Lung (tissue), 11 donors: ENCODE measurements at regions not wholly inside any gene's neighbourhood (a gene's known extent, or its start where the extent isn't known, plus 50 kb on each side); places are given as distances from the start of the nearest gene placed in this dataset.

Source experiments
- ATAC-seq: fragments of 200-7000 bp; cut with Tn5 transposase; one replicate; pipeline ENCODE4 v1.9.1; 2020; ENCODE audit warnings: moderate number of reproducible peaks; ENCODE audit not compliant: insufficient read depth, low FRiP score
- DNase-seq, 3 donors: peaks; one replicate each; pipeline ENCODE4 v3.0.0-alpha.2; 2013 to 2017
- H3K27ac ChIP-seq, 2 donors: one replicate each; pipeline ENCODE4 v1.5.1; 2013; ENCODE audit warnings: mild to moderate bottlenecking in 2 of 2, moderate library complexity in 2 of 2, control low read depth in 1 of 2, inconsistent platforms in 1 of 2, low read depth in 1 of 2, low read length in 1 of 2
- H3K27me3 ChIP-seq, 3 donors: one replicate each; pipeline ENCODE4 v1.5.1; 2013; ENCODE audit warnings: low read length in 2 of 3; ENCODE audit not compliant: control insufficient read depth in 3 of 3, insufficient read depth in 3 of 3
- H3K36me3 ChIP-seq, 4 donors: one replicate each; pipeline ENCODE4 v1.5.1; 2013; ENCODE audit warnings: low read length in 4 of 4, mild to moderate bottlenecking in 1 of 4, moderate library complexity in 1 of 4; ENCODE audit not compliant: control insufficient read depth in 4 of 4, insufficient read depth in 4 of 4
- H3K4me1 ChIP-seq, 5 donors: one replicate each; pipeline ENCODE4 v1.5.1; 2013; ENCODE audit warnings: low read length in 5 of 5, mild to moderate bottlenecking in 2 of 5, moderate library complexity in 1 of 5; ENCODE audit not compliant: control insufficient read depth in 5 of 5, insufficient read depth in 5 of 5
- H3K4me3 ChIP-seq: one replicate; pipeline ENCODE4 v1.5.1; 2013; ENCODE audit warnings: mild to moderate bottlenecking, control low read depth, moderate library complexity
- H3K9ac ChIP-seq, 2 donors: one replicate each; pipeline ENCODE4 v1.5.1; 2013; ENCODE audit warnings: low read length in 2 of 2, control low read depth in 1 of 2; ENCODE audit not compliant: insufficient read depth in 1 of 2
- H3K9me3 ChIP-seq, 4 donors: one replicate each; pipeline ENCODE4 v1.5.1; 2013; ENCODE audit warnings: low read length in 3 of 4, mild to moderate bottlenecking in 1 of 4, moderate library complexity in 1 of 4; ENCODE audit not compliant: control insufficient read depth in 4 of 4, insufficient read depth in 3 of 4
- WGBS, 2 donors: extraction: QIAGEN DNeasy Blood & Tissue Kit; methylation state at CpG; one replicate each; pipeline ENCODE4 v1.1.7; 2013; 5-methylcytosine and 5-hydroxymethylcytosine counted together
- TF ChIP-seq, protein P1 (sequence below): IDR thresholded peaks from 2 replicates; pipeline ENCODE4 v1.5.1; 2012; ENCODE audit warnings: mild to moderate bottlenecking; ENCODE audit errors: control extremely low read depth, extremely low read depth
- donor health status: control.
- donor health status: control.
- donor health status: Bipolar disorder and iron deficiency.
- donor health status: healthy.
- donor health status: DM: yes; HTN: yes; CAD: no.

DNA sequence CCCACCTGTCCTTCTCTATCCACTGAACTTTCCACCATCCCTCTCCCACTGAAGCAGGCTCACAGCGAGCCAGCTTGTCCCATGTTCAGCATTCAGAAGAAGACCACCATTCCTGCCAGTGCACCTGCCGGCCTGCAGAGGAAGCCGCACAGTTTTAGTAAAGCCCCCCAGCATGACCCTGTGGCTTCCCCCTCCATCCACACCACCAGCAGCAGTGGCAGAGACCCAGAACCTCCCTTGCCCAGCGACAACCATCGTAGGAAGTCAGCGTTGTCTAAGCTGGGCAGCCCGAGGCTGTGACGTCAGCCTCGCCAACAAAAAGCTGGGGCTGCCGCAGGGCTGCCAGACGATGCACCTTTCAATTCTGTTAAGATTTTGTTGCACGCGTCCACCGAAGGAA, 66.6 kb upstream of the TAMM41 start:
- TF ChIP-seq, protein P1, sequence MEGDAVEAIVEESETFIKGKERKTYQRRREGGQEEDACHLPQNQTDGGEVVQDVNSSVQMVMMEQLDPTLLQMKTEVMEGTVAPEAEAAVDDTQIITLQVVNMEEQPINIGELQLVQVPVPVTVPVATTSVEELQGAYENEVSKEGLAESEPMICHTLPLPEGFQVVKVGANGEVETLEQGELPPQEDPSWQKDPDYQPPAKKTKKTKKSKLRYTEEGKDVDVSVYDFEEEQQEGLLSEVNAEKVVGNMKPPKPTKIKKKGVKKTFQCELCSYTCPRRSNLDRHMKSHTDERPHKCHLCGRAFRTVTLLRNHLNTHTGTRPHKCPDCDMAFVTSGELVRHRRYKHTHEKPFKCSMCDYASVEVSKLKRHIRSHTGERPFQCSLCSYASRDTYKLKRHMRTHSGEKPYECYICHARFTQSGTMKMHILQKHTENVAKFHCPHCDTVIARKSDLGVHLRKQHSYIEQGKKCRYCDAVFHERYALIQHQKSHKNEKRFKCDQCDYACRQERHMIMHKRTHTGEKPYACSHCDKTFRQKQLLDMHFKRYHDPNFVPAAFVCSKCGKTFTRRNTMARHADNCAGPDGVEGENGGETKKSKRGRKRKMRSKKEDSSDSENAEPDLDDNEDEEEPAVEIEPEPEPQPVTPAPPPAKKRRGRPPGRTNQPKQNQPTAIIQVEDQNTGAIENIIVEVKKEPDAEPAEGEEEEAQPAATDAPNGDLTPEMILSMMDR, result no peak
- no peak for DNase-seq
- no peaks in the 10 kb centered on the region for H3K4me1 ChIP-seq
- H3K36me3 ChIP-seq, result no peaks in the 10 kb centered on the region
- WGBS, 2 donors, result 90 to 95% methylated on average over 14 of the region's 14 CpGs
- no peak overlapping the region for H3K4me3 ChIP-seq
- no peak overlapping the region for H3K9ac ChIP-seq
- no peak overlapping the region for H3K27ac ChIP-seq
- no peak for ATAC-seq
- H3K27me3 ChIP-seq, result no peaks in the 10 kb centered on the region
- no peaks in the 10 kb centered on the region for H3K9me3 ChIP-seq

DNA sequence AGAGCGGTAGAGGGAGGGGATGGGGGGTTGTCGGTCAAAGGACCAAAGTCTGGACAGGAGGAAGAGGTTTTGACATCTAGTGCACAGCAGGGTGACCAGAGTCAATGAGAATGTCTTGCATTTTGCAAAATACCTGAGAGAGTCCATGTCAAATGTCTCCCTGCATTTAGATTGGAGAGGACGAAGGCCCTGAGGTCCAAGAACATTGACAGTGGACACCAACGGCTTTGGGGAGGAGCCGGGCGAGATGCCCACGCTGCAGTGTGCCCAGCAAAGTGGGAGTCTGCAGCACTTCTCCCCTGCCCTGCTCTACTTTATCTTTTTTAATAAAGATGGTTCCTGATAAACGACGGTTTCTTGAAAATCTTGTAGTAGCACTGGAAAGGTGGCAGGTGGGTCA, 67.4 kb upstream of the TAMM41 start:
- 87 to 90% methylated on average over 9 of the region's 9 CpGs for WGBS, 2 donors
- DNase-seq, result no peak
- H3K9ac ChIP-seq, result no peak overlapping the region

DNA sequence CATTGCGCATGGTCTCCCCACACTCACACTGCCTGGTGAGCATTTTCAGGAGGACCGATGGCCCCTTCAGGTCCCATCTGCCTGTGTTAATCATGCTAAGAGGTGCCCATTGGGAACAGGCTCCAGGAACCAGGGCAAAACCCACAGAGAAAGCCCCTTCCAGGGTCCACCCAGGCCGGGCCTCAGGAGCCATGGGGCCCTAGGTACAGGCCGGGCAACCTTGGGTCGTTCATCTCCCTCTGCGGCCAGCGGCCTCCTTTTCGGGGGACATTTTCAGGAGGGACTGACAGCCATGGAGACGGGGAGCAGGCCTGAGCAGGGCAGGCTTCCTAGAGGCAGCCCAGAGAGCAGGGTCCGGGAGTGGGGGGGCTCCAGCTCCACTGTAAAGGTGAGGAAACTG, 68.0 kb upstream of the TAMM41 start:
- TF ChIP-seq, protein P1, result no peak
- H3K9ac ChIP-seq, result no peak overlapping the region
- 87 to 88% methylated on average over 10 of the region's 10 CpGs for WGBS, 2 donors
- H3K36me3 ChIP-seq, result no peaks in the 10 kb centered on the region
- H3K27ac ChIP-seq, result no peak overlapping the region
- H3K4me3 ChIP-seq, result no peak overlapping the region
- H3K4me1 ChIP-seq, result no peaks in the 10 kb centered on the region
- DNase-seq (no peak), ATAC-seq (no peak)
- H3K9me3 ChIP-seq, result no peaks in the 10 kb centered on the region
- no peaks in the 10 kb centered on the region for H3K27me3 ChIP-seq

More for the DNA sequence above, 67.4 kb upstream of the TAMM41 start:
- Histone ChIP-seq H3K27ac (no peak overlapping the region), H3K9me3 (no peaks in the 10 kb centered on the region), H3K27me3 (no peaks in the 10 kb centered on the region), H3K4me1 (no peaks in the 10 kb centered on the region), H3K36me3 (no peaks in the 10 kb centered on the region), H3K4me3 (no peak overlapping the region)
- TF ChIP-seq, protein P1, result no peak
- ATAC-seq, result no peak
